Tibial nerve (tissue), 3 donors: ENCODE measurements at regions not wholly inside any gene's neighbourhood (a gene's known extent, or its start where the extent isn't known, plus 50 kb on each side); places are given as distances from the start of the nearest gene placed in this dataset.

Experiments
- POLR2A ChIP-seq, 2 donors: fragments of 450-650 bp; IDR thresholded peaks; one replicate each; pipeline ENCODE4 v1.6.1; 2017; ENCODE audit warnings: antibody characterized with exemption in 2 of 2, mild to moderate bottlenecking in 2 of 2, moderate library complexity in 2 of 2
- TF ChIP-seq, protein P1 (sequence below), 5 experiments: fragments of 200-600 bp in 3 of 5; fragments of 450-650 bp in 2 of 5; sonication (generic) in 3 of 5; IDR thresholded peaks; one replicate each; pipeline ENCODE4 v1.5.1; 2016 to 2019; ENCODE audit warnings: antibody characterized with exemption in 5 of 5, mild to moderate bottlenecking in 3 of 5, moderate library complexity in 2 of 5

DNA sequence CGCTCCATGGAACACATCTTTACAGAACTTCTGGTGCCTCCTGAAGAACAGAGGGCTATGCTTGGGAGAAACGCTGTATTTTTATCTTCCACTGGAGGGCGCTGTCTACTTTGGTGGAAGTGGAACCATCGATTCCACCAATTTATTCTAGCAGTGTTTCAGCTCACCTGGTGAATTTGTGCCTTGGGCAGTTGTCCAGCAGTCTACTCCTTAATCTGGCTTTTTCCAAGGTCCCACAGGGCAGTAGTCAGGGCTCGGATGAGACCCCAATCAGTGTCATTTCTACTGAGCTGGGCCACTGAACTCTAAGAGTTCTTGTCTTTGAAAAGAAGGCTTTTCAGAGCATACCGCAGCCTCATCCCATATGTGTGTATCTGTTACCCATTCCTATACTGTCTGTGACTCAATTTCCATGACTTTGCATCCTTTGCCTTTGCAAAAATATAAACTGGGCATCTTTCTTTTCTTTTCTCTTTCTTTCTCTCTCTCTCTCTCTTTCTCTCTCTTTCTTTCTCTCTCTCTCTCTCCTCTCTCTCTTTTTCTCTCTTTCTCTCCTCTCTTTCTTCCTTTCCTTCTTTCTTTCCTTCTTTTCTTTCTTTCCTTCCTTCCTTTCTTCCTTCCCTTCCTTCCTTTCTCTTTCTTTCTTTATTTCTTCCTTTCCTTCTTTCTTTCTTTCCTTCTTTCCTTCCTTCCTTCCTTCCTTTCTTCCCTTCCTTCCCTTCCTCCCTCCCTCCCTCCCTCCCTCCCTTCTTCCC is 138.4 kb upstream of the ZNF618 start:
- TF ChIP-seq, protein P1, sequence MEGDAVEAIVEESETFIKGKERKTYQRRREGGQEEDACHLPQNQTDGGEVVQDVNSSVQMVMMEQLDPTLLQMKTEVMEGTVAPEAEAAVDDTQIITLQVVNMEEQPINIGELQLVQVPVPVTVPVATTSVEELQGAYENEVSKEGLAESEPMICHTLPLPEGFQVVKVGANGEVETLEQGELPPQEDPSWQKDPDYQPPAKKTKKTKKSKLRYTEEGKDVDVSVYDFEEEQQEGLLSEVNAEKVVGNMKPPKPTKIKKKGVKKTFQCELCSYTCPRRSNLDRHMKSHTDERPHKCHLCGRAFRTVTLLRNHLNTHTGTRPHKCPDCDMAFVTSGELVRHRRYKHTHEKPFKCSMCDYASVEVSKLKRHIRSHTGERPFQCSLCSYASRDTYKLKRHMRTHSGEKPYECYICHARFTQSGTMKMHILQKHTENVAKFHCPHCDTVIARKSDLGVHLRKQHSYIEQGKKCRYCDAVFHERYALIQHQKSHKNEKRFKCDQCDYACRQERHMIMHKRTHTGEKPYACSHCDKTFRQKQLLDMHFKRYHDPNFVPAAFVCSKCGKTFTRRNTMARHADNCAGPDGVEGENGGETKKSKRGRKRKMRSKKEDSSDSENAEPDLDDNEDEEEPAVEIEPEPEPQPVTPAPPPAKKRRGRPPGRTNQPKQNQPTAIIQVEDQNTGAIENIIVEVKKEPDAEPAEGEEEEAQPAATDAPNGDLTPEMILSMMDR (IDR thresholded peaks at IDR 0.05), result peak; percentile 40 to 65 (median 52)
- no peak for TF ChIP-seq POLR2A (IDR thresholded peaks at IDR 0.05)
